OCI-LY3 (cell line): ENCODE measurements at regions not wholly inside any gene's neighbourhood (a gene's known extent, or its start where the extent isn't known, plus 50 kb on each side); places are given as distances from the start of the nearest gene placed in this dataset.

ENCODE experiments used
- CTCF ChIP-seq: fragments of 200-600, 300-600 bp; sonication (generic); IDR thresholded peaks from 2 replicates; pipeline ENCODE4 v1.5.1; 2014; ENCODE audit warnings: antibody characterized with exemption, low read length, low read depth
- EZH2phosphoT487 ChIP-seq: fragments of 200-600 bp; shearing (Covaris generic); IDR thresholded peaks from 2 replicates; pipeline ENCODE4 v1.6.1; 2018; ENCODE audit warnings: antibody characterized with exemption, mixed run types, low read depth

- TF ChIP-seq CTCF (no peak), EZH2phosphoT487 (no peak)
Observed at GRCh38 chr4:123788577-123788976, 392.0 kb downstream of the SPRY1 start.
